ENCODE measurements at regions not wholly inside any gene's neighbourhood (a gene's known extent, or its start where the extent isn't known, plus 50 kb on each side); places are given as distances from the start of the nearest gene placed in this dataset.

- Histone ChIP-seq H3K36me3 (ENCODE audit: control insufficient read depth, insufficient read depth, low read length) (no peaks in the 10 kb centered on the region), H3K27ac (ENCODE audit: insufficient read depth, low read depth, low read length, poor library complexity, severe bottlenecking) (no peak overlapping the region), H3K4me1 (ENCODE audit: control insufficient read depth, insufficient read depth, low read length) (peaks cover 6% of the 10 kb centered on the region), H3K4me3 (ENCODE audit: insufficient read depth, low read depth, low read length) (no peak overlapping the region), H3K27me3 (ENCODE audit: control insufficient read depth, insufficient read depth, low read length, poor library complexity, severe bottlenecking) (no peaks in the 10 kb centered on the region), H3K9me3 (ENCODE audit: control insufficient read depth, low read length) (no peaks in the 10 kb centered on the region)
- WGBS, 2 experiments = 85 to 87% methylated on average over 3 of the region's 4 CpGs
These were observed 241.6 kb downstream of the SNX10 start for GRCh38 chr7:26533217-26533616.

- Histone ChIP-seq H3K4me1 (ENCODE audit: control insufficient read depth, insufficient read depth, low read length) (peaks cover 6% of the 10 kb centered on the region), H3K27me3 (ENCODE audit: control insufficient read depth, insufficient read depth, low read length, poor library complexity, severe bottlenecking) (no peaks in the 10 kb centered on the region)
- WGBS, 2 experiments = 89 to 93% methylated on average over 17 of the region's 17 CpGs
These were observed 243.2 kb downstream of the SNX10 start for GRCh38 chr7:26534649-26535482.

GRCh38 chr7:26535483-26536007 lies 243.9 kb downstream of the SNX10 start:
- H3K36me3 ChIP-seq (ENCODE audit: control insufficient read depth, insufficient read depth, low read length) = no peaks in the 10 kb centered on the region
- no peaks in the 10 kb centered on the region for H3K9me3 ChIP-seq (ENCODE audit: control insufficient read depth, low read length)
- peaks cover 6% of the 10 kb centered on the region for H3K4me1 ChIP-seq (ENCODE audit: control insufficient read depth, insufficient read depth, low read length)
- H3K27ac ChIP-seq (ENCODE audit: insufficient read depth, low read depth, low read length, poor library complexity, severe bottlenecking) = no peak overlapping the region
- H3K27me3 ChIP-seq (ENCODE audit: control insufficient read depth, insufficient read depth, low read length, poor library complexity, severe bottlenecking) = no peaks in the 10 kb centered on the region
- 90 to 94% methylated on average over 3 of the region's 3 CpGs for WGBS, 2 experiments
- no peak overlapping the region for H3K4me3 ChIP-seq (ENCODE audit: insufficient read depth, low read depth, low read length)

More at GRCh38 chr7:26534649-26535482, 243.2 kb downstream of the SNX10 start:
- H3K27ac ChIP-seq (ENCODE audit: insufficient read depth, low read depth, low read length, poor library complexity, severe bottlenecking) = no peak overlapping the region
- no peaks in the 10 kb centered on the region for H3K36me3 ChIP-seq (ENCODE audit: control insufficient read depth, insufficient read depth, low read length)
- H3K4me3 ChIP-seq (ENCODE audit: insufficient read depth, low read depth, low read length) = no peak overlapping the region
- no peaks in the 10 kb centered on the region for H3K9me3 ChIP-seq (ENCODE audit: control insufficient read depth, low read length)

GRCh38 chr7:26538216-26538615 lies 246.6 kb downstream of the SNX10 start:
- H3K36me3 ChIP-seq (ENCODE audit: control insufficient read depth, insufficient read depth, low read length) = no peaks in the 10 kb centered on the region
- WGBS, 2 experiments = 87 to 88% methylated on average over 7 of the region's 7 CpGs
- peaks cover 6% of the 10 kb centered on the region for H3K4me1 ChIP-seq (ENCODE audit: control insufficient read depth, insufficient read depth, low read length)
- no peaks in the 10 kb centered on the region for H3K27me3 ChIP-seq (ENCODE audit: control insufficient read depth, insufficient read depth, low read length, poor library complexity, severe bottlenecking)
- H3K9me3 ChIP-seq (ENCODE audit: control insufficient read depth, low read length) = no peaks in the 10 kb centered on the region
- H3K4me3 ChIP-seq (ENCODE audit: insufficient read depth, low read depth, low read length) = no peak overlapping the region
- H3K27ac ChIP-seq (ENCODE audit: insufficient read depth, low read depth, low read length, poor library complexity, severe bottlenecking) = no peak overlapping the region

- H3K27me3 ChIP-seq (ENCODE audit: control insufficient read depth, insufficient read depth, low read length, poor library complexity, severe bottlenecking) = no peaks in the 10 kb centered on the region
- 92 to 93% methylated on average over 3 of the region's 3 CpGs for WGBS, 2 experiments
- H3K9me3 ChIP-seq (ENCODE audit: control insufficient read depth, low read length) = no peaks in the 10 kb centered on the region
- H3K4me3 ChIP-seq (ENCODE audit: insufficient read depth, low read depth, low read length) = no peak overlapping the region
- H3K27ac ChIP-seq (ENCODE audit: insufficient read depth, low read depth, low read length, poor library complexity, severe bottlenecking) = no peak overlapping the region
- peaks cover 6% of the 10 kb centered on the region for H3K4me1 ChIP-seq (ENCODE audit: control insufficient read depth, insufficient read depth, low read length)
- H3K36me3 ChIP-seq (ENCODE audit: control insufficient read depth, insufficient read depth, low read length) = no peaks in the 10 kb centered on the region
These were observed 247.0 kb downstream of the SNX10 start for GRCh38 chr7:26538689-26539088.

GRCh38 chr7:26543340-26543739 lies 251.7 kb downstream of the SNX10 start:
- no peak overlapping the region for H3K27ac ChIP-seq (ENCODE audit: insufficient read depth, low read depth, low read length, poor library complexity, severe bottlenecking)
- H3K4me3 ChIP-seq (ENCODE audit: insufficient read depth, low read depth, low read length) = no peak overlapping the region
- H3K36me3 ChIP-seq (ENCODE audit: control insufficient read depth, insufficient read depth, low read length) = no peaks in the 10 kb centered on the region
- WGBS, 2 experiments = 95 to 97% methylated on average over 10 of the region's 10 CpGs
- no peaks in the 10 kb centered on the region for H3K27me3 ChIP-seq (ENCODE audit: control insufficient read depth, insufficient read depth, low read length, poor library complexity, severe bottlenecking)
- H3K4me1 ChIP-seq (ENCODE audit: control insufficient read depth, insufficient read depth, low read length) = no peaks in the 10 kb centered on the region
- no peaks in the 10 kb centered on the region for H3K9me3 ChIP-seq (ENCODE audit: control insufficient read depth, low read length)

GRCh38 chr7:26543951-26544350 lies 252.3 kb downstream of the SNX10 start:
- Histone ChIP-seq H3K27me3 (ENCODE audit: control insufficient read depth, insufficient read depth, low read length, poor library complexity, severe bottlenecking) (no peaks in the 10 kb centered on the region), H3K4me3 (ENCODE audit: insufficient read depth, low read depth, low read length) (no peak overlapping the region), H3K4me1 (ENCODE audit: control insufficient read depth, insufficient read depth, low read length) (no peaks in the 10 kb centered on the region), H3K9me3 (ENCODE audit: control insufficient read depth, low read length) (no peaks in the 10 kb centered on the region), H3K27ac (ENCODE audit: insufficient read depth, low read depth, low read length, poor library complexity, severe bottlenecking) (no peak overlapping the region), H3K36me3 (ENCODE audit: control insufficient read depth, insufficient read depth, low read length) (no peaks in the 10 kb centered on the region)
- WGBS, 2 experiments = 91 to 92% methylated on average over 11 of the region's 11 CpGs

GRCh38 chr7:26546508-26547053 lies 254.9 kb downstream of the SNX10 start:
- 95 to 96% methylated on average over 13 of the region's 13 CpGs for WGBS, 2 experiments
- H3K27ac ChIP-seq (ENCODE audit: insufficient read depth, low read depth, low read length, poor library complexity, severe bottlenecking) = no peak overlapping the region
- H3K36me3 ChIP-seq (ENCODE audit: control insufficient read depth, insufficient read depth, low read length) = no peaks in the 10 kb centered on the region
- H3K4me3 ChIP-seq (ENCODE audit: insufficient read depth, low read depth, low read length) = no peak overlapping the region
- H3K4me1 ChIP-seq (ENCODE audit: control insufficient read depth, insufficient read depth, low read length) = no peaks in the 10 kb centered on the region
- no peaks in the 10 kb centered on the region for H3K9me3 ChIP-seq (ENCODE audit: control insufficient read depth, low read length)
- no peaks in the 10 kb centered on the region for H3K27me3 ChIP-seq (ENCODE audit: control insufficient read depth, insufficient read depth, low read length, poor library complexity, severe bottlenecking)

- Histone ChIP-seq H3K36me3 (ENCODE audit: control insufficient read depth, insufficient read depth, low read length) (no peaks in the 10 kb centered on the region), H3K4me1 (ENCODE audit: control insufficient read depth, insufficient read depth, low read length) (no peaks in the 10 kb centered on the region), H3K4me3 (ENCODE audit: insufficient read depth, low read depth, low read length) (no peak overlapping the region), H3K27ac (ENCODE audit: insufficient read depth, low read depth, low read length, poor library complexity, severe bottlenecking) (no peak overlapping the region), H3K27me3 (ENCODE audit: control insufficient read depth, insufficient read depth, low read length, poor library complexity, severe bottlenecking) (no peaks in the 10 kb centered on the region), H3K9me3 (ENCODE audit: control insufficient read depth, low read length) (no peaks in the 10 kb centered on the region)
- 91 to 99% methylated on average over 3 of the region's 3 CpGs for WGBS, 2 experiments
These were observed 255.5 kb downstream of the SNX10 start for GRCh38 chr7:26547156-26547555.

- Histone ChIP-seq H3K4me3 (ENCODE audit: insufficient read depth, low read depth, low read length) (no peak overlapping the region), H3K27ac (ENCODE audit: insufficient read depth, low read depth, low read length, poor library complexity, severe bottlenecking) (no peak overlapping the region), H3K36me3 (ENCODE audit: control insufficient read depth, insufficient read depth, low read length) (no peaks in the 10 kb centered on the region), H3K9me3 (ENCODE audit: control insufficient read depth, low read length) (no peaks in the 10 kb centered on the region), H3K27me3 (ENCODE audit: control insufficient read depth, insufficient read depth, low read length, poor library complexity, severe bottlenecking) (no peaks in the 10 kb centered on the region), H3K4me1 (ENCODE audit: control insufficient read depth, insufficient read depth, low read length) (no peaks in the 10 kb centered on the region)
- 91 to 92% methylated on average over 11 of the region's 11 CpGs for WGBS, 2 experiments
These were observed 257.8 kb downstream of the SNX10 start for GRCh38 chr7:26549281-26549944.

All from ectodermal cell (in vitro differentiated cells).